AML-193 (cell line): ENCODE measurements at regions not wholly inside any gene's neighbourhood (a gene's known extent, or its start where the extent isn't known, plus 50 kb on each side); places are given as distances from the start of the nearest gene placed in this dataset.

Source experiments
- DNase-seq, 2 experiments: peaks; one replicate each; lab custom pipeline; 2025; lab: John Stamatoyannopoulos, UW

DNA sequence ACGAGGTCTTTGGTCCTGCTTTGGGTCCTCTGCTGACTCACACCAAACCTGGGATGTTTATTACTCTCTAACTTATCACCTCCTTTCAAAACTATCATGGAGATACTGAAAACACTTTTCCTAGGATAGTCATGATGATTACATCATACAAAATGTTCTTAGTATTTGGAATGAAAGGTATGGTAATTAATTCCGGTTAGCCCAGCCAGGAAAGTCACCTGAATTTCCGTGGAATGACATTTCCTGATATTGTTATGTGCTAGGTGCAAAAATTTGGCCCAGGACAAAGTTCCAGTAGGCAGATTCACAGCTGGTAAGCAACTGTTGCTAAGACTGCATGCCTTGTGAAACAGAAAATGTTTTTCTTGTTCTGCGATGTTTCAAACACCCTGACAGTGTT, 203.4 kb downstream of the ZNF648 start:
- no peak for DNase-seq
